RWPE2 (cell line): ENCODE measurements at regions not wholly inside any gene's neighbourhood (a gene's known extent, or its start where the extent isn't known, plus 50 kb on each side); places are given as distances from the start of the nearest gene placed in this dataset.

Experiments
- ATAC-seq: fragments of 200-7000 bp; cut with Tn5 transposase; 3 replicates; pipeline ENCODE4 v1.9.1; 2021; ENCODE audit warnings: low read depth
- DNase-seq: peaks from one replicate; pipeline ENCODE4 v3.0.0-alpha.2; 2020; ENCODE audit warnings: low spot score
- H3K27ac ChIP-seq: fragments of 450-650 bp; 2 replicates; pipeline ENCODE4 v1.5.1; 2017; ENCODE audit warnings: mild to moderate bottlenecking; ENCODE audit not compliant: poor library complexity, severe bottlenecking
- H3K27me3 ChIP-seq: fragments of 250-450 bp; sonication (Bioruptor Pico); 2 replicates; pipeline ENCODE4 v1.5.1; 2021; ENCODE audit warnings: mild to moderate bottlenecking, moderate library complexity; ENCODE audit not compliant: insufficient read depth, poor library complexity, severe bottlenecking
- H3K36me3 ChIP-seq: fragments of 250-450 bp; sonication (Bioruptor Pico); 2 replicates; pipeline ENCODE4 v1.5.1; 2020; ENCODE audit warnings: low read depth, mild to moderate bottlenecking, moderate library complexity
- H3K4me1 ChIP-seq: fragments of 250-450 bp; sonication (Bioruptor Pico); 2 replicates; pipeline ENCODE4 v1.5.1; 2021; ENCODE audit warnings: mild to moderate bottlenecking, moderate library complexity; ENCODE audit not compliant: insufficient read depth, poor library complexity, severe bottlenecking
- H3K4me3 ChIP-seq: fragments of 250-450 bp; sonication (Bioruptor Pico); 2 replicates; pipeline ENCODE4 v1.5.1; 2021; ENCODE audit warnings: mild to moderate bottlenecking, moderate library complexity; ENCODE audit not compliant: severe bottlenecking
- H3K9me3 ChIP-seq: fragments of 250-450 bp; sonication (Bioruptor Pico); 2 replicates; pipeline ENCODE4 v1.5.1; 2021; ENCODE audit warnings: mild to moderate bottlenecking, moderate library complexity; ENCODE audit not compliant: severe bottlenecking
- TF ChIP-seq, protein P1 (sequence below): fragments of 450-650 bp; IDR thresholded peaks from one replicate; pipeline ENCODE4 v1.5.1; 2017; ENCODE audit warnings: mild to moderate bottlenecking, moderate library complexity; ENCODE audit not compliant: poor library complexity, severe bottlenecking

DNA sequence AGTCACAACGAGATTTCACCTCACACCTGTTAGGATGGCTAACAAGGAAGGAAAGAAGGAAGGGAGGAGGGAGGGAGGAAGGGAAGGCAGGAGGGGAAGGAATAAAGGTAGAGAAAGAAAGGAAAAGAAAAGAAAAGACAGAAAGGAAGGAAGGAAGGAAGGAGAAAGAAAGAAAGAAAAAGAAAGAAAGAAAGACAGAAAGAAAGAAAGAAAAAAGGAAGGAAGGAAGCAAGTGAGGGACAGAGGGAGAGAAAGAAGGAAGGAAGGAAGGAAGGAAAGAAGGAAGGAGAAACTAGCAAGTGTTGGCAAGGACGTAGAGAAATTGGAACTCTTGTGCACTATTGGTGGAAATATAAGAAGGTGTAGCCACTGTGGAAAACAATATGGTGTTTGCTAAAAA lies 52.2 kb downstream of the CCDC185 start:
- no peak for DNase-seq
- Histone ChIP-seq H3K27ac (no peak overlapping the region), H3K4me3 (no peak overlapping the region), H3K9me3 (no peaks in the 10 kb centered on the region), H3K4me1 (no peaks in the 10 kb centered on the region), H3K27me3 (no peaks in the 10 kb centered on the region), H3K36me3 (no peaks in the 10 kb centered on the region)
- TF ChIP-seq, protein P1, sequence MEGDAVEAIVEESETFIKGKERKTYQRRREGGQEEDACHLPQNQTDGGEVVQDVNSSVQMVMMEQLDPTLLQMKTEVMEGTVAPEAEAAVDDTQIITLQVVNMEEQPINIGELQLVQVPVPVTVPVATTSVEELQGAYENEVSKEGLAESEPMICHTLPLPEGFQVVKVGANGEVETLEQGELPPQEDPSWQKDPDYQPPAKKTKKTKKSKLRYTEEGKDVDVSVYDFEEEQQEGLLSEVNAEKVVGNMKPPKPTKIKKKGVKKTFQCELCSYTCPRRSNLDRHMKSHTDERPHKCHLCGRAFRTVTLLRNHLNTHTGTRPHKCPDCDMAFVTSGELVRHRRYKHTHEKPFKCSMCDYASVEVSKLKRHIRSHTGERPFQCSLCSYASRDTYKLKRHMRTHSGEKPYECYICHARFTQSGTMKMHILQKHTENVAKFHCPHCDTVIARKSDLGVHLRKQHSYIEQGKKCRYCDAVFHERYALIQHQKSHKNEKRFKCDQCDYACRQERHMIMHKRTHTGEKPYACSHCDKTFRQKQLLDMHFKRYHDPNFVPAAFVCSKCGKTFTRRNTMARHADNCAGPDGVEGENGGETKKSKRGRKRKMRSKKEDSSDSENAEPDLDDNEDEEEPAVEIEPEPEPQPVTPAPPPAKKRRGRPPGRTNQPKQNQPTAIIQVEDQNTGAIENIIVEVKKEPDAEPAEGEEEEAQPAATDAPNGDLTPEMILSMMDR: no peak
- ATAC-seq: no peak

DNA sequence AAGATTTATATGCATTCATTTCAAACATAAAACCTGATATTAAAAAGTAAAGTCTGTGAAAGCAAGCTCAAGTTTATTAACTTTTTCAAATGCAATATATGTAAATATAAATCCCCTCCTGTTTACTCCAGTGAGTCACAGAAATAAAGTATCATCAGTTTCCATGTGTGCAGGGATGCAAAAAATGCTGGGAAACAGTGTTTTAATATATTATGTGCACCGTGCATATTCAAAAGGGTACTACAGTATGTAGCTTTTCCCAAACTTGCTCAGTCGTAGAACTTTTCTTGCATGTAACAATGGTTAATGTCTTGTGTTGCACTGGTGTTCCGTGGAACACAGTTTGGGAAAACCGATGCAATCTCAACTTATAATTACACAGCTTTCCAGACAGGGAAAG lies 60.7 kb downstream of the CCDC185 start:
- H3K36me3 ChIP-seq: no peaks in the 10 kb centered on the region
- no peaks in the 10 kb centered on the region for H3K4me1 ChIP-seq
- H3K4me3 ChIP-seq: no peak overlapping the region
- DNase-seq: no peak
- no peak overlapping the region for H3K27ac ChIP-seq
- H3K9me3 ChIP-seq: no peaks in the 10 kb centered on the region
- ATAC-seq: no peak
- TF ChIP-seq, protein P1: no peak
- no peaks in the 10 kb centered on the region for H3K27me3 ChIP-seq

DNA sequence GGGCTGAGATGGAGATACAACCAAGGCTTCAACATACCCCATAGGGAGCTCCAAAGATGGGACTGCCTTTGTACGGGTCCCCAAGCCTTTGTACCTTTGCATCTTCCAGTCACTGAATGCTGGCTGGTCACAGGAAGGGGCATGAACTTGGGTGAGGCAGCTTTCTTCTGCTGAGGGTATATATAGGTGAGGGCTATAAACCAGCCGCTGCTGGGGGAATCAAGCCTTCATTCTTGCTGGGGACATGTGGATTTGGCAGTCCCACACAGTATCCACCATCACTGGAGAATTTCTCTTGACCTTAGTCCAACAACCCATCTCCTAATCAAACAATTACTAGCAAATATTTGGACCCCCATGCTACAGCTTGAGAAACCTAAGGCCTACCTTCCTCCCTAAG lies 61.7 kb downstream of the CCDC185 start:
- TF ChIP-seq, protein P1: no peak
- ATAC-seq: no peak

DNA sequence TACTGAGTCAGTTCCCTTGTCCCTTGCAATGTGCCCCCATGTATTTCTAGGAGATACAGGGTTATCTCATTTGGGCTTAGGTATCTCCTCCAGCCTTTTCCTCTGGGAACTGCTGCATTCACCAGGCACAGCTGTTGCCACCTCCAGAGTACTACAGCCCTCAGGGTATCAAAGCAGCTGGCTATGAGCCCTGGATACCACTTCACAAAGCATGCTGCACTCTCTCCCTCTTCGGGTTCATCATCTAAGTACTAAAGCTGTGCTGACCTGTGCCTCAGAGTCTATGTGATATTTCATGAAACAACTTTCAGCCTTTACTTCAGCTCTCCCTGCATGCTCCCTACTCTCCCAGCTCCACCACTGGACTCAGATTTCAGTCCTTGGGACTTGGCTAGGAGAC lies 62.3 kb downstream of the CCDC185 start:
- Histone ChIP-seq H3K4me1 (no peaks in the 10 kb centered on the region), H3K4me3 (no peak overlapping the region), H3K27me3 (no peaks in the 10 kb centered on the region), H3K9me3 (no peaks in the 10 kb centered on the region), H3K36me3 (no peaks in the 10 kb centered on the region), H3K27ac (no peak overlapping the region)
- TF ChIP-seq, protein P1: no peak
- ATAC-seq (no peak), DNase-seq (no peak)

More for the DNA sequence above, 61.7 kb downstream of the CCDC185 start:
- Histone ChIP-seq H3K4me1 (no peaks in the 10 kb centered on the region), H3K36me3 (no peaks in the 10 kb centered on the region), H3K4me3 (no peak overlapping the region), H3K27me3 (no peaks in the 10 kb centered on the region), H3K27ac (no peak overlapping the region), H3K9me3 (no peaks in the 10 kb centered on the region)
- no peak for DNase-seq

DNA sequence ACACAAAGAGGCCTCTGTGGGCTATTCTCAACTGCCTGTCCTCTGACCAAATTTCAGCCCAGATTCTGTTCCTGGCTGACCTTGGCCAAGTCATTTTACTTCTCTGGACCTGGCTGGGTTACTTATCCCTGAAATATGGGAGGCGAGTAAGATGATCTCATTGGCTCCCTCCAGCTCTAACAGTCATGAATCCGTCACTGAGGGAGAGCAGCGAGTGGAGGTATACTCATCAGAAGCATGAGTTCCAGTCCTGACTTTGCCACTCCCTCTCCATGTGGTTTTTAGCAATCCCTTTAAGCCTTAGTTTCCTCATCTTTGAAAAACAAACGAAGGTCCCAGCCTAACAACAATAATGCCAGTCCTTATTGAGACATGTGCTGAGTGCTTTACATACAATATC lies 63.5 kb downstream of the CCDC185 start:
- H3K4me3 ChIP-seq: no peak overlapping the region
- DNase-seq: no peak
- H3K9me3 ChIP-seq: no peaks in the 10 kb centered on the region
- H3K27ac ChIP-seq: no peak overlapping the region
- TF ChIP-seq, protein P1: no peak
- H3K4me1 ChIP-seq: no peaks in the 10 kb centered on the region
- H3K36me3 ChIP-seq: no peaks in the 10 kb centered on the region
- ATAC-seq: no peak
- no peaks in the 10 kb centered on the region for H3K27me3 ChIP-seq
